Ectodermal cell (in vitro differentiated cells): ENCODE measurements at regions not wholly inside any gene's neighbourhood (a gene's known extent, or its start where the extent isn't known, plus 50 kb on each side); places are given as distances from the start of the nearest gene placed in this dataset.

ENCODE experiments used
- H3K27ac ChIP-seq: 2 replicates; pipeline ENCODE4 v1.7.0; 2013; ENCODE audit warnings: mild to moderate bottlenecking, low read depth, low read length; ENCODE audit not compliant: insufficient read depth, poor library complexity, severe bottlenecking
- H3K27me3 ChIP-seq: 2 replicates; pipeline ENCODE4 v1.7.0; 2013; ENCODE audit warnings: mild to moderate bottlenecking, low read length; ENCODE audit not compliant: insufficient read depth, control insufficient read depth, poor library complexity, severe bottlenecking
- H3K36me3 ChIP-seq: one replicate; pipeline ENCODE4 v1.7.0; 2013; ENCODE audit warnings: low read length; ENCODE audit not compliant: control insufficient read depth, insufficient read depth
- H3K4me1 ChIP-seq: one replicate; pipeline ENCODE4 v1.7.0; 2013; ENCODE audit warnings: low read length; ENCODE audit not compliant: control insufficient read depth, insufficient read depth
- H3K4me3 ChIP-seq: 2 replicates; pipeline ENCODE4 v1.7.0; 2013; ENCODE audit warnings: low read depth, low read length, control low read depth; ENCODE audit not compliant: insufficient read depth
- H3K9me3 ChIP-seq: 2 replicates; pipeline ENCODE4 v1.7.0; 2013; ENCODE audit warnings: mild to moderate bottlenecking, low read length, moderate library complexity; ENCODE audit not compliant: control insufficient read depth
- WGBS, 2 experiments: methylation state at CpG; one replicate each; pipeline ENCODE4 v1.1.7; 2013; ENCODE audit warnings: missing lambda C conversion rate in 2 of 2; 5-methylcytosine and 5-hydroxymethylcytosine counted together

- H3K27me3 ChIP-seq, result no peaks in the 10 kb centered on the region
- H3K4me1 ChIP-seq, result no peaks in the 10 kb centered on the region
- WGBS, 2 experiments, result no CpG with 5 or more reads among the region's 2 CpGs
- H3K27ac ChIP-seq, result no peak overlapping the region
- no peaks in the 10 kb centered on the region for H3K9me3 ChIP-seq
- H3K36me3 ChIP-seq, result no peaks in the 10 kb centered on the region
- no peak overlapping the region for H3K4me3 ChIP-seq
These were observed 1662.7 kb downstream of the OTOL1 start for GRCh38 chr3:163159306-163159705.

- H3K27me3 ChIP-seq, result no peaks in the 10 kb centered on the region
- WGBS, 2 experiments, result 95 to 97% methylated on average over 4 of the region's 4 CpGs
These were observed 1643.0 kb downstream of the OTOL1 start for GRCh38 chr3:163139600-163139999.

GRCh38 chr3:163138258-163138657 lies 1641.7 kb downstream of the OTOL1 start:
- Histone ChIP-seq H3K9me3 (no peaks in the 10 kb centered on the region), H3K27me3 (no peaks in the 10 kb centered on the region), H3K27ac (no peak overlapping the region), H3K4me3 (no peak overlapping the region), H3K36me3 (no peaks in the 10 kb centered on the region), H3K4me1 (no peaks in the 10 kb centered on the region)
- no CpG with 5 or more reads among the region's 2 CpGs for WGBS, 2 experiments

More at GRCh38 chr3:163139600-163139999, 1643.0 kb downstream of the OTOL1 start:
- Histone ChIP-seq H3K36me3 (no peaks in the 10 kb centered on the region), H3K9me3 (no peaks in the 10 kb centered on the region), H3K4me3 (no peak overlapping the region), H3K27ac (no peak overlapping the region), H3K4me1 (no peaks in the 10 kb centered on the region)

DNA sequence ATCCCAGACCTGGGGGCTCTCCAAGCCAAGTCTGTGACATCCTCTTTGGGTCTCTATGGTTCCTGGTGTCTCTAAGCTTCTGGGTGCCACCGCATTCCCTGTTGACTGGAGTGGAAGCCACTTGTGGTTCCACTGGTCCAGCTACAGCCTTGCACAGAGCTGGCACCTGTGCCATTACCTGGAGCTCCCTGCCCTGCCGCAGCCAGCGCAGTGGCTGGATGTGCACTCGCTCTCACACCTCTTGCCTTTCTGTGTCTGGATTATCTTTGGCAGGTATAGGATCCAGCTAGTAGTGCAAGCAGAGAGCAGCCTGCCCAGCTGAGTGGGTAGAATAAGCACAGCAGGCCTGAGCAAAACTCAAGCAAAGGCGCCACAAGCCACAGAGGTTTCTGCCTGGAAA lies 1635.5 kb downstream of the OTOL1 start:
- Histone ChIP-seq H3K4me3 (no peak overlapping the region), H3K4me1 (no peaks in the 10 kb centered on the region), H3K36me3 (no peaks in the 10 kb centered on the region), H3K27ac (no peak overlapping the region), H3K9me3 (no peaks in the 10 kb centered on the region), H3K27me3 (no peaks in the 10 kb centered on the region)
- WGBS, 2 experiments, result 95% methylated on average over 5 of the region's 5 CpGs

DNA sequence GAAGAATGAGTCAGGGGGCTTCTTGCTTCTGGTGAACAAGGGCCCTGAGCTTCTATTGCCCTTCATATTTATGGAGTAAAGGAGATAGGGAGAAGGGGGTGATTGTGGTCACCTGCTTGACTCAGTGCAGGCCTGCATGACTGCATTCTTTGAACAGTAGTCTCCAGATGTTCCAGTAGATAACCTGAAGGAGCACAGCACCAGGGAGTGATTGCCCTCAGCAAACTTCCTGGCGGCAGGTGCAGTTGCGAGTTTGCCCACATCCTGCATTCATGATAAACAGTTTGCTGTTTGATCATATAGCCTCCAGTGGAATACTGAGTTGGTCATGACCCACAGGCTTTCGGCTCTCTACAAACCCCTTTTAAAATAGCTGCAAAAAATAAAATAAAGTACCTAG lies 1632.7 kb downstream of the OTOL1 start:
- H3K4me3 ChIP-seq, result no peak overlapping the region
- no peaks in the 10 kb centered on the region for H3K9me3 ChIP-seq
- no peaks in the 10 kb centered on the region for H3K36me3 ChIP-seq
- no peaks in the 10 kb centered on the region for H3K27me3 ChIP-seq
- WGBS, 2 experiments, result 95 to 96% methylated on average over 2 to 3 of the region's 3 CpGs
- H3K4me1 ChIP-seq, result no peaks in the 10 kb centered on the region
- no peak overlapping the region for H3K27ac ChIP-seq

DNA sequence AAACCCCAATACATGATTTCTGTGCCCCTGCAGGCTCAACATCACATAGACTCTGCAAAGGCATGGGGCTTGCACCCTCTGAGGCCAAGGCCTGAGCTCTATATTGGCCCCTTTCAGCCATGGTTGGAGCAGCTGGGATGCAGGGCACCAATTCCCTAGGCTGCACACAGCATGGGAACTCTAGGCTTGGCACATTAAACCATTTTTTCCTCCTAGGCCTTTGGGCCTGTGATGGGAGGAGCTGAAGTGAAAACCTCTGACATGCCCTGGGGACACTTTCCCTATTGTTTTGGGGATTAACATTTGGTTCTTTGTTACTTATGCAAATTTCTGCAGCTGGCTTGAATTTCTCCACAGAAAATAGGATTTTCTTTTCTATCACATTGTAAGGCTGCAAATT lies 1629.5 kb downstream of the OTOL1 start:
- no peaks in the 10 kb centered on the region for H3K36me3 ChIP-seq
- H3K27ac ChIP-seq, result no peak overlapping the region
- no peaks in the 10 kb centered on the region for H3K27me3 ChIP-seq
- H3K9me3 ChIP-seq, result no peaks in the 10 kb centered on the region
- H3K4me1 ChIP-seq, result no peaks in the 10 kb centered on the region
- no peak overlapping the region for H3K4me3 ChIP-seq
